C1 segment of cervical spinal cord (tissue), 14 donors: ENCODE measurements at regions not wholly inside any gene's neighbourhood (a gene's known extent, or its start where the extent isn't known, plus 50 kb on each side); places are given as distances from the start of the nearest gene placed in this dataset.
A peak's percentile ranks its signal among the peaks of the same experiment; 100 is the strongest.

Experiments
- DNase-seq, 14 donors: peaks; one replicate each; lab custom pipeline; 2025; lab: John Stamatoyannopoulos, UW

DNA sequence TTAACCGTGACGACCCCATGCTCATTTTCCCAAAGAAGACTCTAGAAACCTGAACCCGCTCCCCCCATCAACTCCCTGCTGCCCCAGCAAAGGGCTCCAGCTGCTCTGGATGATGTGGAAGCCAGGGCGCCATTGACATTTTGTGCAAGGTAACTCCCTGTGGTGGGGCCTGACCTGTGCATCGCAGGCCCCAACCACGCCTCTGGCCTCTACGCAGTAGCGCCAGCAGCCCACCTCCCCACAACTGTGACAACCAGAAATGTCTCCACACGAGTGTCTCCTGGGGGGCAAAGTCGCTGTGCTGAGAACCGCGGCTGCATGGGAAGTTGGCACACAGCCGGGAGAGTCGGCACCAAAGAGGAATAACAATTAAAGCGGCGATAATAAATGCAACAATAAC, 86.9 kb upstream of the PRR5 start:
- no peak for DNase-seq

DNA sequence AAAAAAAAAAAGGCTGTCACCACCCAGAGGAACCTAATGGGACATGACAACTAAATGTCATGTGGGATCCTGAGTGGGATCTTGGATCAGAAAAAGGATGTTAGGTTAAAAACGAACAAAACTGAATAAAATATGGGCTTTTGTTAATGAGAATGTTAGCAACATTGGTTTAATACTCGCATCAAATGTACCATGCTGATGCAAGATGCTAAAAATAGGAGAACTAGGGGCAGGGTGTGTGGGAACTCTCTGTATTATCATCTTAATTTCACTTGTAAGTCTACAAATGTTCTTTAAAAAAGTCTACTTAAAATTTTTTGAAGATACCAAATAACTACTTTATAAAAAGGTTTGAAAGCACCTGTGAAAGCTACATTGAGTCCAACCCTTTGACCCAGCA, 88.8 kb upstream of the PRR5 start:
- DNase-seq = no peak

DNA sequence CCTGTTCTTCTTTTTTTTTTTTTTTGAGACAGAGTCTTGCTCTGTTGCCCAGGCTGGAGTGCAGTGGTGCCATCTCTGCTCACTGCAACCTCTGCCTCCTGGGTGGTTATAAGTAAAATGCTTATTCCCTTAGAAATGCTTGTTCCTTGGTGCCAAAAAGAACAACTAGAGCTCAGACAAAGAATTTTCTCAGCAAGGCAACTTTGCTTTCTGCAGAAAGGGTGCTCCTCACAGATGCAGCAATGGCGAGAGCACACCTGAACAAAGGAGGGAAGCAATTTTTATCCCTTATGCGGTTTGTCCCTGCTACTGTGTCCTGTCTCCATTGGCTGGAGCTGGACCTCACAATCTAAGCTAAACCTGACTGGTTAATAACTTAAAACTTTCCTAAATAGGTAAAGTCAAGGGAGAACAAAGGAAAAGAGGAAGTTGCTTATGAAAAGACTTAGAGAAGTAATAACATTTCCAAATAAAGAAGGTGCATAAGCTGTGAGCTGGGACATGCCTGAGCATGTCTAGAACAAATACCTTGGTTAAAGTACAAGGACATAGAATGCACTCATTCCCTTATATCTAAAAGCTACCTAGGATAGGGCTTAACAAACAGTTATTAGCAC, 90.0 kb upstream of the PRR5 start:
- no peak for DNase-seq

DNA sequence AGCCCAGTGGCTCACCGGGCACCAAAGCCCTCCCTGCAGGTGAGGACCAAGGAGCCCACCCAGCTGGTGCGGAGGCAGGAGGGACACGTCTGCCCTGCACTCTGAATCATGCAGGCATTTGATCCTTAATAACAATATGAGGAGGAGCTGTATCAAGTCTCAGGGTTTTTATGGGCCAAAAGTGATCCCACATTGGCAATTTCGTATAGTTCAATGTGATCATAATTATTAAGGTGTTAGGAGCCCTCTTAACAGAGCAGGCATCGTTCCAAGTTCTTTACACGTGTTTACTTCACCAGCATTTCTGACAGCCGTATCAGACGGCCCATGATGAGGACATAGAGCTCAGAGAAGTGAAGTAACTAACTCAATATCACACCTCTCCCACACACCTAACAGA, 91.9 kb upstream of the PRR5 start:
- DNase-seq = no peak

DNA sequence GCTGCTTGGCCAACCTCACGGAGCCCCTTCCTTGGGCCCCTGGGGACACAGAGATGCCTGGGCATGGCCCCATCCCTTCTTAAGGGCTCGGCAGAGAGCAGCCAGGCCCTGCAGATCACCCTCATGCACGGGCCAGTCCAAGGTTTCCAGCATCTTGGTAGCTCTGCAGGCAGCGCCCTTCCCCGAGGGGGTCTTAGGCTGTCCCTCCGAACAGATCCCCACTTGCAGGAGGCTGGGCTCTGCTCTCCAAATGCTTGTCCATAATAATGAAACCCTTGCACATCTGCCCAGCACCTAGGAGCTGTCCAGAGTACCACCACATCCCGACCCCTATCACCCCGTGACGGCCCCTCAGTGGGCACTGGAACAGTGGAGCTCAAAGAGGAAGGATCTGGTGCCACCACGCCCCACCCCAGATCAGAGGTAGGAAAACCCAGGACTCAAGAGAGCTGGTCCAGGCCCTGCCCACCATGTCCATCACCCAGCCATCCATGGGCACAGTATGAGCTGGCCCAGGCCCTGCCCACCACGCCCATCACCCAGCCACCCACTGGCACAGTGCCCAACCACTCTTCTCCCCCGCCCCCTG, 92.5 kb upstream of the PRR5 start:
- DNase-seq = no peak

DNA sequence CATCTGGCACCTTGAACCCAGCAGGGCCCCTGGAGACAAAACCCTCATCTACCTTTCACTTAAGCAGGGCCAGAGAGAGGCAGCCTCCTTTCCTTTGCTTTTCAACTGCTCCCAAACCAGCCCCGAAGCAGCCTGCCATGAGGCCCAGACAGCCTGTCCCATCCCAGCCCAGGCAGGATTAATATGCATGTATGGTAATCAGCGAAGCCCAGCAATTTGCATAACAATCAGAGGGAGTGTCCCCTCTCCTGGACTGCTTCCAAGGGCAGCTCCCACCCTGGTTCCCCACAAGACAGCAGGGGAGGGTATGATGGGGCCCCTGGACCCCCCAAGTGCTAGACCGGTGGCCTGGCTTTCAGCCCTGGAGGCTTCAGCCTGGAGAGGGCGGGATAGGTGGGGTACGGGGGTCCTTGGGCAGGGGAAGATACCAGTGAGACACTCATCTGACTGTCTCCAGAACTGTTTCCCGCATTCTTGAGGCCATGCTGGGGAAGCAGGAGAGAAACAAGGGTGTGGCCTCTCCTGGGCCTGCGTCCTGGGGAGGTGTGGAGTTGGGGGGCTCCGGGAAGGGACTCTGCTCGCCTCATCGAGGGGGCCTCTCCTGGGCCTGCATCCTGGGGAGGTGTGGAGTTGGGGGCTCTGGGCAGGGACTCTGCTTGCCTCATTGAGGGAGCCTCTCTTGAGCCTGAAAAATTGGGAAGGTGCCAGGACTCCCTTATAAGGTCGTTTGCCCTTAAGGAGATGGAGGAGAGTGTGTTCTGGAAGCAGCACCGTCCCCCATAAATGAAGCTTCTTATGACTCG, 93.2 kb upstream of the PRR5 start:
- DNase-seq = no peak

DNA sequence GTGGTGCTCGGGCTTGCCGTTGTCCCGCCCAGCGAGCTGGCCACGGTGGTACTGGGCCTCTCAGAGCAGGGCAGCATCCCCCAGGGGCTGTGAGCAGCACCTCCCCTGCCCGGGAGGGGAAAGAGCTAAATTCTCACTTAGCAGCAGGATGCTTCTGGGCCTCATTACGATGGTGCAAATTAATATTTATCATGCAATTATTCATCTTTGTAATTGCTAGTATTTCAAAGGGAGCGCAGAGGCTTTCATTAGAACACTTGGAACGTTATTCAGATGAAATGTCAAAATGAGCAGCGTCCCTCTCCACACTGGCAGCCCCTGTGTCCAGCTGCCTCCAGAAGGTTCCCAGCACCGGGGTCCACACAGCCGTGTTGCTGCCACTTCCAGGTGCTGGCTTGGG, 95.9 kb upstream of the PRR5 start:
- DNase-seq = no peak

DNA sequence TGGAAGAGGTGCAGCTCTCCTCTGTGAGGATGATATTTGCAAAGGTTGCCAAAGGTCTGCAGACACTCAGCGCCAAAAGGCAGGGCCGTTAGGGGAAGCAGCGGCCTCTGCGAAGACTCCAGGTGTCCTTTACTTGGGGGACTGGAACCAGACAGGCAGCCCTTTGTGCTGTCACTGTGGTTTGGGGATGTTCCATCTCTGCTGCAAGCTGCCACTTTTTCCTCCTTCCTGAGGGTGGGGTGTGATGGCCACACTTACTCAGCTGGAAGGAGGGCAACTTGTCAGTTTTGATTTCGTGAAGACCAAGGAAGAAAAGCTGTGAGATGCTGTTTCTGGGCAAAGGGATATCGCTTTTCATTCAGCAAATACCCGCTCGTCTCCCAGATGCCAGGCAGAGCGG, 96.5 kb upstream of the PRR5 start:
- no peak for DNase-seq

DNA sequence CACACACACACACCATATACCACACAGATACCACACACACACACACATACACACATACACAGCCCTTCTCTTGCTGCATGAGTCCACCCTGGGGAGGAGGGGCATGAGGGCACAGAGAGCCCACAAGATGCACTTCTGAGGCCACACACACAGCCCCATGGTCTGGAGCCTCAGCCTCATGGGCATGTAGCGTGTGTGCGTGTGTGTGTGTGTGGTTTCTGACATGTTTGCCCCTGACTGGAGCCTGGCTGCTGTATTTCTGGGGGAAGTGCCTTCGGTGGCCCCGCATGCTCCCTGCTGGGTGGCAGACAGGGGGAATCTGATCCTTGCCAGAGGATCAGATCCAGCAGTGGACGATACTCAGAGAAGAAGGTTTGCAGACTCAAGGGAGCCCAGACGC, 97.0 kb upstream of the PRR5 start:
- DNase-seq = no peak

DNA sequence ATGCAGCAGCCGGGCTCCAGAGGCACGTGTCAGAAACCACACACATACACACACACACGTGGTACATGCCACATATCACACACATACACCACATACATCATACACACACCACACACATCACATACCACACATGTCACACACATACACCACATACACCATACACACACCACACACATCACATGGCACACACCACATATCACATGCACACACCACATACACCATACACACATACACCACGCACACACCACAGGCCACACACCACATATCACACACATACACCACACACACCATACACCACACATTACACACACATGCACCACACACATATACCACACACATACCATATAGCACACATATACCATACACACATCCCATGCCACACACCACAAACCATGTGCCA, 97.5 kb upstream of the PRR5 start:
- no peak for DNase-seq

DNA sequence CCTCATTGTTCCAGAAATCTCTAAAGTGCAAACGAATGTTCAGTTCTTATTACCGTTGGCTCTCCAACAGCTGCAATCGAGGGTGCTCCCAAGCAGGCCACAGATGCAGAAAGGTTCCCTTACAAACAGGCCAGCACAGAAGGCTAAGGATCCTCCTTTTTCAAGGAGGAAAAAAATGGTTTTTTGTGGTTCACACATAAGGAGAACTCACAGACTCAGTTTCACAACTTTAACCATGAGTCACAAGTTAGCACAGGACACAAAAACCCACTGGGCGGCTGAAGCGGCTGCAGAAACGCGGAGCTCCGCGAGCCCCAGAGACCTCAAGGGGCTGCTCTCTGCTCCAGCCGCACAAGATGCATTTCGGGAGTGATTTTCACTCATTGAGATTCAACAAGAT, 98.2 kb upstream of the PRR5 start:
- no peak for DNase-seq

DNA sequence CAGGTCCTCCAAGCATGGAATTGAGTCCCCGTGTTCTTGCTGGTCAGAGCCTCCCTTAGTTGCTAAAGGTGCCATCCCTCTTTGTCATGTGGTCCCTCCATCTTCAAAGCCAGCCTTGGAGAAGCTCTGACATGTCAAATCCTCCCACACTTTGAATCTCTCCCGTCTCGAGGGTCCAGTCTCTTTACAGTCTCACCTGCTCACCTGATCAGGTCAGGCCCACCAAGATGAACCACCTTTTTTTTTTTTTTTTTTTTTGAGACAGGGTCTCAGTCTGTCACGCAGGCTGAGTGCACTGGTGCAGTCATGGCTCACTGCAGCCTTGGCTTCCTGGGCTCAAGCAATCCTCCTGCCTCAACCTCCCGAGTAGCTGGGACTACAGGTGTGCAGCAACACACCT, 100.3 kb upstream of the PRR5 start:
- DNase-seq = no peak

DNA sequence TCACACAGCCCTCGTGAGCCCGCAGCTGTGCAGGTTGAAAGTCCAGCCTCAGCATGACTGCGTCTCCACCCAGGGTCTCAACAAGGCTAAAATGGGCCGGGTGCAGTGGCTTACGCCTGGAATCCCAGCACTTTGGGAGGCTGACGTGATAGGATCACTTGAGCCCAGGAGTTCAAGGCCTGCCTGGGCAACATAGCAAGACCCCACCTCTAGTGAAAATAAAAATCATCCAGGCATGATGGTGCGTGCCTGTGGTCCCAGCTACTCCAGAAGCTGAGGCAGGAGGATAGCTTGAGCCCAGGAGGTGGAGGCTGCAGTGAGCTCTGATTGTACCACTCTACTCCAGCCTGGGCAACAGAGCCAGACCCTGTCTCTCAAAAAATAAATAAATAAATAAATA, 100.8 kb upstream of the PRR5 start:
- no peak for DNase-seq

DNA sequence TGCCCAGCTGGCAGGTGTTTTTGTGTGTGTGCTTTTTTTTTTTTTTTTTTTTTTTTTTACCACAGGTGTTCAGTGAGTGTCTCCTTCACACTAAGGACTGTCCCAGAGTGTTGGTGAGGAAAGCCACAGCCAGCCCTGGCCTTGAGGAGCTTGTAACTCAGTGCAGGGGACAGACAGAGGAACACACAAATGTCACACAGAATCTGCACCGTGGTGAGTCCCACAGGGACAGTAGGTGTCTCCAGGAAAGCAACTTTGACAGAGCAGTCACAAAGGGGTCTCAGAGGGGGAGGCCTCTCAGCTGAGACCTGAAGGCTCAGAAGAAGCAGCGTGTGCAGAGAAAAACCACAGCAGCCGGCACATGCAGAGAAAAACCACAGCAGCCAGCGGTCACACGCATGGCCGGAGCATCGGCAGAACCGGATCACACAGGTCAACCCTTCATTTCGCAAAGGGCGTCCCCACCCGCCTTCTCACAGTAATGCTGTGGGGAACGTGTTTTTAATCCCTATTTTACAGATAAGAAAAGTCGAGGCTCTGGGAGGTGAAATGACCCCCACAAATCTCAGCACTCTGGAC, 101.7 kb upstream of the PRR5 start:
- no peak for DNase-seq

DNA sequence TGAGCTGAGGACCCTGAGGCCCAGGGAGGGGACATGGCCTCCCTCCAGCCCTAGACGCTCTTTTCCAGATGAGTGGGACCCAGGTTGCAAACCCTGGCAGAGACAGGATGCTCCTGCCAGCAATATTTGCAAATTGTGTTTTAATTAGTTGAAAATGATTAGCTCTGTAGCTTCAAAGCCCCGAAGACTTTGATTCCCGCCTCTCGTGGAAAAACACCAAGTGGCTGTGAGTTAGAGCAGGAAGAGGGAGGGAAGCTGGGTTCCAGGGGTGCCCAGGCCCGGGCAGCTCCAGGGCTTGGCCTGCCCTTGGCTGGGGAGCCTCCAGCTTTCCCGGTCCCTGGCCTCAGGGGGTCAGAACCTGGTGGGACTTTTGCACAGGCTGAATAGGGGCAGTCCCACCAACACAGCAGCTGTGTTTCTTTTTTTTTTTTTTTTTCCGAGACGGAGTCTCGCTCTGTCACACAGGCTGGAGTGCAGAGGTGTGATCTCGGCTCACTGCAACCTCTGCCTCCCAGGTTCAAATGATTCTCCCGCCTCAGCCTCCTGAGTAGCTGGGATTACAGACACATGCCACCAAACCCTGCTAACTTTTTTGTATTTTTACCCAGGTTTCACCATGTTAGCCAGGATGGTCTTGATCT, 101.6 kb upstream of the RTL6 start:
- DNase-seq = no peak

DNA sequence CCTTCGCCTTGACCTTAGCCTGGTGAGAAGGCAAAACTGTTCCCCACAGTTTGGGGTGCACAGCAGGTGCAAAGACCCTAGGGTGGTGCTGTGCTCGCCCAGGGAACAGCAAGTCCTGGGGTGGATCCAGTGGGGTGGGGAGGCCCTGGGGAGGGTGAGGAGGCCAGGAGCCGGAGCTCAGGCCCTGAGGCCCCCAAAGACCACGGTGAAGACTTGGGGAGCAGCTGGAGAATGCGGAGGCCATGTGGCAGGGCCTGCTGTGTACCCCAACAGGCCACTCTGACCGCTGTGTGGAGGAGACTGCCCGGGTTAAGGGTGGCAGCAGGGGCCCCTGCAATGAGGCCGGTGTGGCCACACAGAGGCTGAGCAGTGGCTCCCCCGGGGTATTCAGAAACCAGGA, 101.1 kb upstream of the RTL6 start:
- DNase-seq = no peak

DNA sequence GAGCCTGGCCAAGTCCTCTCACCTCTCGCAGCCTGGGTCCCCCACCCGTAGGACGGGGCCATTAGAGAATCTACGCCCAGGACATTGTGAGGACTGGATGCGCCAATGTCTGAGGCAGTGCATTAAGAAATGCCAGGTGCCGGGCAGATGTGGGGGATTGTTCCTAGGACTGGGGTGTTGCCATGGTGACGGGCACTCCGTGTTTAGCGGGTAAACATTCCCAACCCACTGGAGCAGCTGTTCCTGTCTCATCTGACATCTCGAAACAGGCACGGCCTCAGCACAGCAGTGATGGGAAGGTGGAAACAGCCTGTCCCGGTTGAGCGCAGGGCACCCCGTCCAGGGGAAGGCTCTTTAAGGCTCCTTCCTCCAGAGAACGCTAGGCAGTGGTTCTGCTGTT, 99.6 kb upstream of the RTL6 start:
- DNase-seq = no peak

DNA sequence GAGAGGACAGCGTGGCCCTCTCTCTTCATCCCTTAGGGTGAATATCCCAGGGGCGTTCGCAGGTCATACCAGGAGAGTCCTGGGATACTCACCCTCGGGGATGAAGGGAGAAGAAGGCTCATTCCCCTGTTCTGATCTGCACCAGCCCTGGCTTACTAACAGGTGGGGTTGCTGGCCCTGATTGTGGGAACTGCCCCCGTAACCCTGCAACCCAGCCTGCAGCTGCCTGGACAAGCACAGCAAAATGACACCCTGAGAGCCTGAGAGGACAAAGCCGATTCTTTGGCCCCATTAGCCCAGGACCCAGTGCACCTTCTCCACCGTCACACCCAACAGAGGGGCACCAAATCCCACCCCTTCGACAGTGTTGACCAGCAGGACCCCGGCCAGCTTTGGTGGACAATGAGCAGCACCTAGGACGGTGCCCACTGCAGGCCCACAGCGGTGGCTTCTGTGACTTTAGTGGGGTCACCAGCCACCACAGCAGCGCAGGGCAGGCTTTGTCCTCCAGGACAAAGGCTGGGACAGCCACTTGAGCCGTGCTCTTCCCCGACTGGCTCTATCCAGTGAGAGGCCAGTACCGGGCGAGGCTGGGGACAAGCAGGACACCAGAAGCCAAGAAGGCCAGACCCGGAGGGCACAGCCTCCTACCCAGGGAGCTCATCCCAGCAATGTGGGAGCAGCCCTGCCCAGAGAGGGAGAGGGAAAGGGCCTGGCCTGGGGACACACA, 98.5 kb upstream of the RTL6 start:
- DNase-seq = no peak

DNA sequence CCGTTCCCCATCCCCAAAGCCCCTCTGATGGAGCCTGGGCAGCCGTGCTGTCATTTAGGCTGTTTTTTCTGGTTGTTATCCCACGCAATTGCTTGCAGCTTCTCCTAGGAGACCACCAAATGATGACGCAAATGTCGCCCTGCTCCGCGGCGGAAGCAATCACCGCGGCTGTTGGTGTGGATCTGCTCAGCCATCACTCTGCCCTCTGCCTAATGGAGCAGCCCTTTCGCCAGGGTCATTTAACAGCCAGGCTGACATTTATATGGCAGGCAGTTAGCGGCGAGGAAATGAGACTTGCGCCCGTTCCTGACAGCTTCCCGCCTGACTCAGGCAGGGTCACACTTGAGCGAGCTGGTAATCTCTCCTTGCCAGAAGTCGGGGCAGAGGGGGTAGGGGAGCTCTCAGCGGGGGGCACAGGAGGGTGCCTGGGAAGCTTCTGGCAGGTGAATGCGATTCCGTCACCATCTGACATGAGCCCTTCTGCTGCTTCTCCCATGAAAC, 97.9 kb upstream of the RTL6 start:
- DNase-seq = peak in 2 of 14 donors; percentile 3 to 31

DNA sequence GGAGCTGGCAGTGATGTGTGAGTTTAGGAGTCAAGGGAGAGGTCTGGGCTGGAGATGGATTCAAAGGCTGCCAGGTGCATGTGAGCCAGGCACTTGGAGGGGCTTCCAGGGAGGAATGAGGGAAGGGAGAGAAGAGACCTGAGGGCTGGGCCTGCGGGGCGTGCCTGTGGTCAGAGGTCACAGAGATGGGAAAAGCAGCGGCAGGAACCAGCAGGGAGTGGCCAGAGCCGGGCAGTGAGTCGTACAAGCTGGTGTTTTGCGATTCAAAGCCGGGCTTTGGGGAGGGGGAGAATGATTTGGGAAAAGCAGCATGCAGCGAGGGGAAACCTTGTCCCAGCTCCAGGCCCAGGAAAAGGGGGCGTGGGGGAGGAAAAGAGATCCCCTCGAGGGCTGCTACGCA, 96.9 kb upstream of the RTL6 start:
- no peak for DNase-seq

DNA sequence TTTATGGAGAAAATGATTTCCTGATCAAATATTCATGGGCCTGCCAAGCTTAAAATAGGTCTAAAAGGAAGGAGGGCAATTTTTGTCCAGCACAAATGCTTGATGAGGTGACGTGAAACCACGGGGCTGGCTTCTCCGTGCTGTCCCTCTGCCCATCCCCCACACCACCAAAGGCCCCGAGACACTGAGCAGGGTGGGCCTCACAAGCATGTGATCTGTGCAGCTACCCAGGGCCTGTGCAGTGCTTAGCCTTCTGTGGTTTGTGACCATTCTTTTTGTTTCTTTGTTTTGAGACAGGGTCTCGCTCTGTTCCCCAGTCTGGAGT, 94.8 kb upstream of the RTL6 start:
- no peak for DNase-seq
